SK-N-SH (cell line): ENCODE measurements at regions not wholly inside any gene's neighbourhood (a gene's known extent, or its start where the extent isn't known, plus 50 kb on each side); places are given as distances from the start of the nearest gene placed in this dataset.

Source experiments
- CTCF ChIP-seq: fragments of 200-600 bp; sonication (generic); IDR thresholded peaks from 2 replicates; pipeline ENCODE4 v1.6.1; 2017; ENCODE audit warnings: antibody characterized with exemption, mild to moderate bottlenecking, moderate library complexity
- EZH2phosphoT487 ChIP-seq: fragments of 200-600 bp; sonication (generic); IDR thresholded peaks from 2 replicates; pipeline ENCODE4 v1.6.1; 2017; ENCODE audit warnings: low read depth, mixed run types, mild to moderate bottlenecking, antibody characterized with exemption, moderate library complexity, borderline replicate concordance
- POLR2AphosphoS5 ChIP-seq: IDR thresholded peaks from 2 replicates; pipeline ENCODE4 v1.6.1; 2012; ENCODE audit warnings: low read depth, low read length

GRCh38 chr6:23027281-23027680 lies 457.9 kb downstream of the HDGFL1 start:
- TF ChIP-seq CTCF (no peak), POLR2AphosphoS5 (no peak), EZH2phosphoT487 (no peak)
